GM12864 (cell line): ENCODE measurements at regions not wholly inside any gene's neighbourhood (a gene's known extent, or its start where the extent isn't known, plus 50 kb on each side); places are given as distances from the start of the nearest gene placed in this dataset.

Source experiments
- DNase-seq: peaks from one replicate; pipeline ENCODE4 v3.0.0-alpha.2; 2011; ENCODE audit warnings: low read depth
- H3K4me3 ChIP-seq: 2 replicates; pipeline ENCODE4 v1.5.1; 2011; ENCODE audit warnings: mild to moderate bottlenecking, low read depth, low read length, control low read depth
- CTCF ChIP-seq: IDR thresholded peaks from 2 replicates; pipeline ENCODE4 v1.5.1; 2011; ENCODE audit warnings: low read depth, mild to moderate bottlenecking, moderate library complexity, low read length, control low read depth, inconsistent platforms; ENCODE audit errors: missing control alignments

GRCh38 chr5:52255308-52255707 lies 532.4 kb upstream of the ITGA1 start:
- no peak overlapping the region for H3K4me3 ChIP-seq
- no peak for DNase-seq
- TF ChIP-seq CTCF = no peak

- TF ChIP-seq CTCF = no peak
- DNase-seq = no peak
- H3K4me3 ChIP-seq = no peak overlapping the region
Measured at GRCh38 chr5:52262844-52263243, 524.9 kb upstream of the ITGA1 start.

GRCh38 chr5:52269401-52269800 lies 518.3 kb upstream of the ITGA1 start:
- TF ChIP-seq CTCF = no peak
- no peak overlapping the region for H3K4me3 ChIP-seq
- no peak for DNase-seq

- DNase-seq = no peak
- H3K4me3 ChIP-seq = no peak overlapping the region
- TF ChIP-seq CTCF = no peak
Measured at GRCh38 chr5:52269859-52270258, 517.9 kb upstream of the ITGA1 start.

- DNase-seq = no peak
- H3K4me3 ChIP-seq = no peak overlapping the region
- no peak for TF ChIP-seq CTCF
Measured at GRCh38 chr5:52275639-52276038, 512.1 kb upstream of the ITGA1 start.

- H3K4me3 ChIP-seq = no peak overlapping the region
- DNase-seq = no peak
- no peak for TF ChIP-seq CTCF
Measured at GRCh38 chr5:52277101-52277500, 510.6 kb upstream of the ITGA1 start.

GRCh38 chr5:52282647-52283046 lies 505.1 kb upstream of the ITGA1 start:
- TF ChIP-seq CTCF = no peak
- no peak for DNase-seq
- H3K4me3 ChIP-seq = no peak overlapping the region
